ENCODE measurements at regions not wholly inside any gene's neighbourhood (a gene's known extent, or its start where the extent isn't known, plus 50 kb on each side); places are given as distances from the start of the nearest gene placed in this dataset.
A peak's percentile ranks its signal among the peaks of the same experiment; 100 is the strongest.

GRCh38 chr16:17629936-17630335 lies 159.2 kb upstream of the XYLT1 start:
- DNase-seq: no peak

GRCh38 chr16:17628983-17629382 lies 158.2 kb upstream of the XYLT1 start:
- DNase-seq: no peak

GRCh38 chr16:17622366-17622765 lies 151.6 kb upstream of the XYLT1 start:
- DNase-seq: no peak

- DNase-seq: no peak
Measured at GRCh38 chr16:17619261-17619660, 148.5 kb upstream of the XYLT1 start.

- DNase-seq: no peak
Measured at GRCh38 chr16:17617021-17617552, 146.3 kb upstream of the XYLT1 start.

- DNase-seq: no peak
Measured at GRCh38 chr16:17612336-17612735, 141.6 kb upstream of the XYLT1 start.

- DNase-seq: no peak
Measured at GRCh38 chr16:17607609-17608008, 136.8 kb upstream of the XYLT1 start.

GRCh38 chr16:17607075-17607509 lies 136.3 kb upstream of the XYLT1 start:
- no peak for DNase-seq

- DNase-seq: no peak
Measured at GRCh38 chr16:17606460-17606859, 135.7 kb upstream of the XYLT1 start.

- DNase-seq: no peak
Measured at GRCh38 chr16:17605784-17606183, 135.0 kb upstream of the XYLT1 start.

GRCh38 chr16:17603626-17604025 lies 132.9 kb upstream of the XYLT1 start:
- DNase-seq: no peak

GRCh38 chr16:17602678-17603077 lies 131.9 kb upstream of the XYLT1 start:
- DNase-seq: no peak

GRCh38 chr16:17598968-17599367 lies 128.2 kb upstream of the XYLT1 start:
- DNase-seq: no peak

GRCh38 chr16:17591655-17592405 lies 121.1 kb upstream of the XYLT1 start:
- no peak for DNase-seq

- peak; percentile 75 for DNase-seq
Measured at GRCh38 chr16:17590711-17591654, 120.2 kb upstream of the XYLT1 start.

GRCh38 chr16:17589898-17590297 lies 119.1 kb upstream of the XYLT1 start:
- DNase-seq: no peak

- no peak for DNase-seq
Measured at GRCh38 chr16:17585449-17586074, 114.8 kb upstream of the XYLT1 start.

- peak; percentile 42 for DNase-seq
Measured at GRCh38 chr16:17578981-17579874, 108.5 kb upstream of the XYLT1 start.

- DNase-seq: no peak
Measured at GRCh38 chr16:17574256-17574655, 103.5 kb upstream of the XYLT1 start.

GRCh38 chr16:17572145-17572544 lies 101.4 kb upstream of the XYLT1 start:
- no peak for DNase-seq

GRCh38 chr16:17571499-17572093 lies 100.8 kb upstream of the XYLT1 start:
- no peak for DNase-seq

GRCh38 chr16:17568239-17568638 lies 97.5 kb upstream of the XYLT1 start:
- no peak for DNase-seq

Data from stimulated activated CD4-positive, alpha-beta T cell treated with anti-CD3 and anti-CD28 coated beads, Interleukin-1b, Interleukin-23, amount 100 ng/mL, for 48 hours (primary cell).